Activated B cell treated with CpG ODN at 0.5 μM for 24 hours (primary cell): ENCODE measurements at regions not wholly inside any gene's neighbourhood (a gene's known extent, or its start where the extent isn't known, plus 50 kb on each side); places are given as distances from the start of the nearest gene placed in this dataset.
"Not testable (repeated sequence)": the region's sequence is repeated elsewhere in the genome, so short reads cannot be mapped to it uniquely, and the experiment has no call there.

Experiments used
- ATAC-seq: fragments of 200-7000 bp; cut with Tn5 transposase; one replicate; pipeline ENCODE4 v1.10.0; 2021; ENCODE audit warnings: low read depth, mild to moderate bottlenecking, moderate library complexity
- CTCF ChIA-PET: fragments of 350-600 bp; sonication (Branson Sonifier 250); formaldehyde crosslinking; loops from one replicate; lab custom pipeline; 2021; ENCODE audit warnings: antibody characterized with exemption; lab: Charles Lee
- POLR2A ChIA-PET: fragments of 350-600 bp; sonication (Branson Sonifier 250); formaldehyde crosslinking; loops from one replicate; lab custom pipeline; 2021; ENCODE audit warnings: antibody characterized with exemption; lab: Charles Lee
- DNase-seq: peaks from one replicate; pipeline ENCODE4 v3.0.0; 2022
- H3K27ac Mint-ChIP-seq: one replicate; pipeline ENCODE4 v1.8.0; 2020; ENCODE audit warnings: mixed read lengths
- H3K27me3 Mint-ChIP-seq: one replicate; pipeline ENCODE4 v1.8.0; 2021; ENCODE audit warnings: mixed read lengths
- H3K36me3 Mint-ChIP-seq: one replicate; pipeline ENCODE4 v1.8.0; 2021; ENCODE audit warnings: low read depth, mixed read lengths
- H3K4me1 Mint-ChIP-seq: one replicate; pipeline ENCODE4 v1.8.0; 2021; ENCODE audit warnings: mixed read lengths
- H3K4me3 Mint-ChIP-seq: one replicate; pipeline ENCODE4 v1.8.0; 2020; ENCODE audit warnings: mild to moderate bottlenecking, mixed read lengths
- H3K9me3 Mint-ChIP-seq: one replicate; pipeline ENCODE4 v1.8.0; 2020; ENCODE audit warnings: mixed read lengths
- CTCF ChIP-seq: fragments of 200-600 bp; IDR thresholded peaks from one replicate; pipeline ENCODE4 v1.8.0; 2022; ENCODE audit warnings: antibody characterized with exemption, mild to moderate bottlenecking
- intact Hi-C: fragments of 100-400 bp; cut with micrococcal nuclease; formaldehyde crosslinking; loops from one replicate; pipeline ENCODE4 v1.15.1; 2024

GRCh38 chr2:114352988-114353387 lies 89.5 kb upstream of the DPP10 start:
- Mint-ChIP-seq H3K27me3 (no peaks in the 10 kb centered on the region), H3K27ac (no peak overlapping the region), H3K4me1 (no peaks in the 10 kb centered on the region), H3K4me3 (no peak overlapping the region), H3K9me3 (no peaks in the 10 kb centered on the region), H3K36me3 (no peaks in the 10 kb centered on the region)
- intact Hi-C loops: no loop called here
- DNase-seq (no peak), ATAC-seq (no peak)
- ChIA-PET POLR2A (no interaction called here), CTCF (no interaction called here)
- TF ChIP-seq CTCF: no peak

GRCh38 chr2:114354199-114354598 lies 88.2 kb upstream of the DPP10 start:
- POLR2A ChIA-PET: no interaction called here
- H3K4me3 Mint-ChIP-seq: no peak overlapping the region
- intact Hi-C loops: no loop called here
- CTCF ChIA-PET: no interaction called here
- no peak overlapping the region for H3K27ac Mint-ChIP-seq
- no peaks in the 10 kb centered on the region for H3K36me3 Mint-ChIP-seq
- no peak for TF ChIP-seq CTCF
- H3K27me3 Mint-ChIP-seq: no peaks in the 10 kb centered on the region
- ATAC-seq (no peak), DNase-seq (no peak)
- H3K9me3 Mint-ChIP-seq: no peaks in the 10 kb centered on the region
- H3K4me1 Mint-ChIP-seq: no peaks in the 10 kb centered on the region

- H3K27ac Mint-ChIP-seq: no peak overlapping the region
- H3K36me3 Mint-ChIP-seq: no peaks in the 10 kb centered on the region
- CTCF ChIA-PET: no interaction called here
- TF ChIP-seq CTCF: no peak
- POLR2A ChIA-PET: no interaction called here
- H3K9me3 Mint-ChIP-seq: peaks cover 29% of the 10 kb centered on the region
- H3K4me1 Mint-ChIP-seq: no peaks in the 10 kb centered on the region
- DNase-seq (no peak), ATAC-seq (no peak)
- H3K4me3 Mint-ChIP-seq: no peak overlapping the region
- peaks cover 1% of the 10 kb centered on the region for H3K27me3 Mint-ChIP-seq
- intact Hi-C loops: no loop called here
These were observed 73.7 kb upstream of the DPP10 start for GRCh38 chr2:114368705-114369104.

GRCh38 chr2:114371721-114372120 lies 70.7 kb upstream of the DPP10 start:
- H3K36me3 Mint-ChIP-seq, intact Hi-C loops, H3K27me3 Mint-ChIP-seq, H3K4me1 Mint-ChIP-seq, H3K4me3 Mint-ChIP-seq, POLR2A ChIA-PET, CTCF ChIA-PET, DNase-seq, ATAC-seq, H3K27ac Mint-ChIP-seq: not testable (repeated sequence)
- H3K9me3 Mint-ChIP-seq: peaks cover 28% of the 10 kb centered on the region

GRCh38 chr2:114373591-114373990 lies 68.8 kb upstream of the DPP10 start:
- CTCF ChIA-PET: no interaction called here
- H3K27me3 Mint-ChIP-seq: no peaks in the 10 kb centered on the region
- no peak for DNase-seq
- H3K4me1 Mint-ChIP-seq: no peaks in the 10 kb centered on the region
- no peak for ATAC-seq
- H3K9me3 Mint-ChIP-seq: peaks cover 18% of the 10 kb centered on the region
- H3K36me3 Mint-ChIP-seq: no peaks in the 10 kb centered on the region
- intact Hi-C loops: no loop called here
- H3K4me3 Mint-ChIP-seq: no peak overlapping the region
- no peak for TF ChIP-seq CTCF
- POLR2A ChIA-PET: interaction anchor here (0.6 kb wide), 1 partner anchor 189 kb away, joined by 4 read pairs; no protein-coding TSS in a partner anchor
- no peak overlapping the region for H3K27ac Mint-ChIP-seq

- H3K4me1 Mint-ChIP-seq: no peaks in the 10 kb centered on the region
- CTCF ChIA-PET: no interaction called here
These were observed 58.0 kb upstream of the DPP10 start for GRCh38 chr2:114384441-114384840.

More at GRCh38 chr2:114384441-114384840, 58.0 kb upstream of the DPP10 start:
- TF ChIP-seq CTCF: no peak
- DNase-seq: no peak
- ATAC-seq: no peak
- POLR2A ChIA-PET: no interaction called here
- Mint-ChIP-seq H3K27ac (no peak overlapping the region), H3K36me3 (no peaks in the 10 kb centered on the region), H3K4me3 (no peak overlapping the region), H3K27me3 (peaks cover 4% of the 10 kb centered on the region), H3K9me3 (no peaks in the 10 kb centered on the region)
- intact Hi-C loops: no loop called here
